HG02870 (cell line): ENCODE measurements at regions not wholly inside any gene's neighbourhood (a gene's known extent, or its start where the extent isn't known, plus 50 kb on each side); places are given as distances from the start of the nearest gene placed in this dataset.

Experiments used
- ATAC-seq: cut with Tn5 transposase; IDR thresholded peaks from one replicate; pipeline ENCODE4 v1.9.1; 2021; ENCODE audit warnings: mild to moderate bottlenecking, moderate library complexity; ENCODE audit not compliant: unreplicated experiment

GRCh38 chr6:21507811-21508210, 85.7 kb upstream of the SOX4 start:
- no peak for ATAC-seq

GRCh38 chr6:21508753-21509152, 84.8 kb upstream of the SOX4 start:
- ATAC-seq: no peak

- no peak for ATAC-seq
These were observed 81.5 kb upstream of the SOX4 start for GRCh38 chr6:21511891-21512550.

- ATAC-seq: no peak
These were observed 79.3 kb upstream of the SOX4 start for GRCh38 chr6:21514288-21514687.

- no peak for ATAC-seq
These were observed 75.2 kb upstream of the SOX4 start for GRCh38 chr6:21518317-21518716.

GRCh38 chr6:21519642-21520041, 73.9 kb upstream of the SOX4 start:
- ATAC-seq: no peak

- no peak for ATAC-seq
These were observed 72.3 kb upstream of the SOX4 start for GRCh38 chr6:21521276-21521675.

GRCh38 chr6:21522143-21522747, 71.3 kb upstream of the SOX4 start:
- ATAC-seq: no peak

GRCh38 chr6:21522797-21523456, 70.6 kb upstream of the SOX4 start:
- ATAC-seq: no peak

GRCh38 chr6:21523652-21524051, 69.9 kb upstream of the SOX4 start:
- ATAC-seq: no peak

GRCh38 chr6:21524201-21524600, 69.3 kb upstream of the SOX4 start:
- ATAC-seq: no peak

GRCh38 chr6:21526974-21527373, 66.6 kb upstream of the SOX4 start:
- no peak for ATAC-seq

GRCh38 chr6:21527731-21528130, 65.8 kb upstream of the SOX4 start:
- no peak for ATAC-seq

- no peak for ATAC-seq
These were observed 64.1 kb upstream of the SOX4 start for GRCh38 chr6:21529431-21529830.

GRCh38 chr6:21531393-21531792, 62.2 kb upstream of the SOX4 start:
- ATAC-seq: no peak

GRCh38 chr6:21533678-21534077, 59.9 kb upstream of the SOX4 start:
- ATAC-seq: no peak

GRCh38 chr6:21536280-21536766, 57.2 kb upstream of the SOX4 start:
- no peak for ATAC-seq

GRCh38 chr6:21537637-21538036, 55.9 kb upstream of the SOX4 start:
- ATAC-seq: no peak

- no peak for ATAC-seq
These were observed 55.3 kb upstream of the SOX4 start for GRCh38 chr6:21538186-21538798.

GRCh38 chr6:21539621-21540100, 53.9 kb upstream of the SOX4 start:
- no peak for ATAC-seq
